Hepatocyte (in vitro differentiated cells): ENCODE measurements at regions not wholly inside any gene's neighbourhood (a gene's known extent, or its start where the extent isn't known, plus 50 kb on each side); places are given as distances from the start of the nearest gene placed in this dataset.

Source experiments
- DNase-seq: peaks from one replicate; pipeline ENCODE4 v3.0.0-alpha.2; 2016; ENCODE audit warnings: low spot score
- H2AFZ ChIP-seq: fragments of 200-600 bp; sonication (generic); 2 replicates; pipeline ENCODE4 v1.6.0; 2016; ENCODE audit warnings: antibody characterized with exemption, mild to moderate bottlenecking
- H3K27ac ChIP-seq: fragments of 200-600 bp; sonication (generic); 2 replicates; pipeline ENCODE4 v1.5.1; 2016; ENCODE audit warnings: mild to moderate bottlenecking
- H3K27me3 ChIP-seq: fragments of 200-600 bp; sonication (generic); 2 replicates; pipeline ENCODE4 v1.6.1; 2016
- H3K36me3 ChIP-seq: fragments of 200-600 bp; sonication (generic); replicated peaks from 2 replicates; pipeline ENCODE4 v1.5.1; 2016; ENCODE audit warnings: low read depth; ENCODE audit not compliant: insufficient read depth
- H3K4me1 ChIP-seq: fragments of 200-600 bp; sonication (generic); 2 replicates; pipeline ENCODE4 v1.5.1; 2016; ENCODE audit warnings: mild to moderate bottlenecking, moderate library complexity; ENCODE audit not compliant: insufficient read depth
- H3K4me2 ChIP-seq: fragments of 200-600 bp; sonication (generic); 2 replicates; pipeline ENCODE4 v1.6.0; 2016
- H3K4me3 ChIP-seq: fragments of 200-600 bp; sonication (generic); 2 replicates; pipeline ENCODE4 v1.5.1; 2016; ENCODE audit warnings: mild to moderate bottlenecking
- H3K79me2 ChIP-seq: fragments of 200-600 bp; sonication (generic); 2 replicates; pipeline ENCODE4 v1.6.0; 2017; ENCODE audit warnings: mild to moderate bottlenecking
- H3K9me2 ChIP-seq: fragments of 200-600 bp; sonication (generic); replicated peaks from 2 replicates; pipeline ENCODE4 v1.6.0; 2017; ENCODE audit warnings: mild to moderate bottlenecking; ENCODE audit not compliant: insufficient read depth
- H3K9me3 ChIP-seq: fragments of 200-600 bp; sonication (generic); 2 replicates; pipeline ENCODE4 v1.5.1; 2016; ENCODE audit warnings: low read depth, mild to moderate bottlenecking
- H4K20me1 ChIP-seq: fragments of 200-600 bp; sonication (generic); 2 replicates; pipeline ENCODE4 v1.6.0; 2016; ENCODE audit warnings: mild to moderate bottlenecking; ENCODE audit not compliant: insufficient read depth, poor library complexity, severe bottlenecking
- EZH2 ChIP-seq: fragments of 200-600 bp; sonication (generic); IDR thresholded peaks from 2 replicates; pipeline ENCODE4 v1.6.1; 2016; ENCODE audit warnings: antibody characterized with exemption, mild to moderate bottlenecking, borderline replicate concordance
- EZH2phosphoT487 ChIP-seq: fragments of 200-600 bp; sonication (generic); IDR thresholded peaks from one replicate; pipeline ENCODE4 v1.6.1; 2018; ENCODE audit warnings: antibody characterized with exemption, mild to moderate bottlenecking, low read depth, moderate library complexity; ENCODE audit not compliant: unreplicated experiment, severe bottlenecking
- WGBS: methylation state at CpG from one replicate; pipeline ENCODE4 v1.1.6; 2016; ENCODE audit warnings: low lambda C conversion rate; ENCODE audit errors: missing lambda C conversion rate; 5-methylcytosine and 5-hydroxymethylcytosine counted together
- TF ChIP-seq, protein P1 (sequence below): fragments of 200-600 bp; sonication (generic); IDR thresholded peaks from 2 replicates; pipeline ENCODE4 v1.5.1; 2016; ENCODE audit warnings: antibody characterized with exemption, mild to moderate bottlenecking; ENCODE audit not compliant: poor library complexity

DNA sequence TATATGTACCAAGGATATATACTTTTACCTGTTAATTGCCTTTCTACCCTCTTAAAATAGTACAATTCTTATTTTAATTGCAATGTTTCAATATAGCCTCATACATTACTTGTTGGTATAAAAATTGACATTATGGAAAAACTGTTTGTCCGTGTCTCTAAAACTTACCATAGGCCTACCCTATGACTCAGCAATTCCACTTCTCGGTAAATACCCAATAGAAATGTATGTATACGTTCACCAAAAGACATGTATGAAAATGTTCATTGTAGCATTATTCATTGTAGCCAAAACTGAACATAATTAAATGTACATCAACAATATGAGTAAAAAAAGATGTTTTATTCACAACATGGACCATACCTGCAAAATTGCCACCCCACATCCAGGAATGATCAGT lies 679.2 kb upstream of the UBE2E2 start:
- Histone ChIP-seq H3K4me1 (no peaks in the 10 kb centered on the region), H3K27me3 (no peaks in the 10 kb centered on the region), H3K9me2 (no peaks in the 10 kb centered on the region), H3K79me2 (no peaks in the 10 kb centered on the region), H3K4me3 (no peak overlapping the region), H3K27ac (no peak overlapping the region), H4K20me1 (no peaks in the 10 kb centered on the region), H3K36me3 (no peaks in the 10 kb centered on the region), H2AFZ (no peak overlapping the region), H3K4me2 (no peak overlapping the region), H3K9me3 (no peaks in the 10 kb centered on the region)
- DNase-seq, result no peak
- WGBS, result 93% methylated on average over 3 of the region's 3 CpGs
- TF ChIP-seq, protein P1, sequence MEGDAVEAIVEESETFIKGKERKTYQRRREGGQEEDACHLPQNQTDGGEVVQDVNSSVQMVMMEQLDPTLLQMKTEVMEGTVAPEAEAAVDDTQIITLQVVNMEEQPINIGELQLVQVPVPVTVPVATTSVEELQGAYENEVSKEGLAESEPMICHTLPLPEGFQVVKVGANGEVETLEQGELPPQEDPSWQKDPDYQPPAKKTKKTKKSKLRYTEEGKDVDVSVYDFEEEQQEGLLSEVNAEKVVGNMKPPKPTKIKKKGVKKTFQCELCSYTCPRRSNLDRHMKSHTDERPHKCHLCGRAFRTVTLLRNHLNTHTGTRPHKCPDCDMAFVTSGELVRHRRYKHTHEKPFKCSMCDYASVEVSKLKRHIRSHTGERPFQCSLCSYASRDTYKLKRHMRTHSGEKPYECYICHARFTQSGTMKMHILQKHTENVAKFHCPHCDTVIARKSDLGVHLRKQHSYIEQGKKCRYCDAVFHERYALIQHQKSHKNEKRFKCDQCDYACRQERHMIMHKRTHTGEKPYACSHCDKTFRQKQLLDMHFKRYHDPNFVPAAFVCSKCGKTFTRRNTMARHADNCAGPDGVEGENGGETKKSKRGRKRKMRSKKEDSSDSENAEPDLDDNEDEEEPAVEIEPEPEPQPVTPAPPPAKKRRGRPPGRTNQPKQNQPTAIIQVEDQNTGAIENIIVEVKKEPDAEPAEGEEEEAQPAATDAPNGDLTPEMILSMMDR, result no peak
- TF ChIP-seq EZH2phosphoT487, result no peak
- TF ChIP-seq EZH2, result no peak

DNA sequence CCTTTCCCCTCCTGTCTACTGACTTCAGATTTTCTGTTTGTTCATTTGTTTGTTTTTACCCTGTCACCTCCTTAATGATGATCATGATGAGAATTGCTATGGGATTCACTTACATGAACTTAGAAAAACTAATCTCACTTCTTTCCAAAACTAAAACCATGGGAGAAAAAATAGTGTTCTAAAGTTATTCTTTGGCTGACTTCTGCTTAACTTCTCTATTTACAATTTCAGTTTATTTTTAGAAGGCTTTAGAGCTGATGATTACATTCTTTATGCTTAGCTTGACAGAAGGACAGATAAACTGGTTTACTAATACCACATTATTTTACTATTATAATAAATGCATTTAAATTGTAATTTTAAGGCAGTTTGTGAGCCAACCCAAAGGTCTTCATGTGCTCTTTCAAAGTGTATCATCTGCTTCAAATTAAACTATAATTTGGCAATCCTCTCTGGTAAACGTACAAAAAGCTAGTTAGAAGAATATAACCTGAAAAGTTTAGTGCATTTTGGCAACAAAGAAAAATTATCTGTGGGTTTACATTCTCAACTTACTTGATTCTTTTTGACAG lies 676.8 kb upstream of the UBE2E2 start:
- 47% methylated on average over 1 of the region's 1 CpG for WGBS
- Histone ChIP-seq H3K4me2 (no peak overlapping the region), H2AFZ (no peak overlapping the region), H3K79me2 (no peaks in the 10 kb centered on the region), H3K27me3 (no peaks in the 10 kb centered on the region), H3K9me3 (no peaks in the 10 kb centered on the region), H3K4me1 (no peaks in the 10 kb centered on the region), H3K27ac (no peak overlapping the region), H3K4me3 (no peak overlapping the region), H3K9me2 (no peaks in the 10 kb centered on the region), H3K36me3 (no peaks in the 10 kb centered on the region), H4K20me1 (no peaks in the 10 kb centered on the region)
- no peak for DNase-seq
- TF ChIP-seq EZH2 (no peak), EZH2phosphoT487 (no peak)
- TF ChIP-seq, protein P1, result no peak

DNA sequence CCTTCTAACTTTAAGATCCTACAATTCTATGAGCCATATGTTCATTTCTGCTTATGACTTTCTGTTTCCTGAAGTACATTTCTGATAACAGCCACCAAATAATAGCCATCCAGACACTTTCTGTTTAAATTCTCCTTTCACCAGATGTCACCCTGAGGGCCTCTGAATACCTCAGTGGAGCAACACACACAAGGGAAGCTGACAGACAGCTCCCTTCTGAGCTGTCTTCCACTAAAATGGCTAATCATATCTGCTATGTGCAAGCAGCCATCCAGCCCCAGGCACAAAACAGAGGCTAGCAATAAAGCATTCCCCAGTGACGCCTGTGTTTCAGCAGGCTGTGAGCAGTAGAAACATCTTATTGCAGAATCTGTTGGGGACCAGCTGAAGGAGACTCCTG lies 666.6 kb upstream of the UBE2E2 start:
- Histone ChIP-seq H3K4me1 (no peaks in the 10 kb centered on the region), H4K20me1 (no peaks in the 10 kb centered on the region), H3K4me3 (no peak overlapping the region), H3K9me2 (no peaks in the 10 kb centered on the region), H3K79me2 (no peaks in the 10 kb centered on the region), H2AFZ (no peak overlapping the region), H3K36me3 (no peaks in the 10 kb centered on the region), H3K4me2 (no peak overlapping the region), H3K27me3 (no peaks in the 10 kb centered on the region), H3K9me3 (no peaks in the 10 kb centered on the region), H3K27ac (no peak overlapping the region)
- DNase-seq, result no peak
- TF ChIP-seq, protein P1, result no peak
- TF ChIP-seq EZH2phosphoT487 (no peak), EZH2 (no peak)
- WGBS, result 38% methylated on average over 1 of the region's 1 CpG

DNA sequence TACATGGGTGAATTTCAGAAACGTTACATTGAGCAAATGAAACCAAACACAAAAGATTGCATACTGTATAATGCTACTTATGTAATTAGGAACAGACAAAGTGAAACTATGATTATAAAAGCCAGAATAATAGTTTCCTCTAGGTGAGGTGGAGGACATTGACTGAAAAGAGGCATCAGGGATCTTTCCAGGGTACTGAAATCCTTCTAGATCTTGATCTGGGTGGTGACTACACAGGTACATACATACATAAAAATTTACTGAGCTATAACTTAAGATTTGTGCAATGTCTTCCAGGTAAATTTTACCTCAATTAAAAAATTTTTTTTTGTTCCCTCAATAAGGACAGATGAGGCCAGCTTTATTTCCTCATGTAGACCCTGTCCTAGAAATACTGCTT lies 665.6 kb upstream of the UBE2E2 start:
- no peaks in the 10 kb centered on the region for H3K79me2 ChIP-seq
- WGBS, result 72% methylated on average over 1 of the region's 1 CpG
- no peaks in the 10 kb centered on the region for H4K20me1 ChIP-seq
- DNase-seq, result no peak
- no peaks in the 10 kb centered on the region for H3K4me1 ChIP-seq
- H3K36me3 ChIP-seq, result no peaks in the 10 kb centered on the region
- H3K27me3 ChIP-seq, result no peaks in the 10 kb centered on the region
- H3K4me3 ChIP-seq, result no peak overlapping the region
- H2AFZ ChIP-seq, result no peak overlapping the region
- TF ChIP-seq EZH2 (no peak), EZH2phosphoT487 (no peak)
- TF ChIP-seq, protein P1, result no peak
- H3K9me3 ChIP-seq, result no peaks in the 10 kb centered on the region
- no peak overlapping the region for H3K4me2 ChIP-seq
- H3K9me2 ChIP-seq, result no peaks in the 10 kb centered on the region
- no peak overlapping the region for H3K27ac ChIP-seq
